ENCODE measurements at regions not wholly inside any gene's neighbourhood (a gene's known extent, or its start where the extent isn't known, plus 50 kb on each side); places are given as distances from the start of the nearest gene placed in this dataset.

GRCh38 chr2:225223301-225223700 lies 176.2 kb upstream of the NYAP2 start:
- Histone ChIP-seq H3K27ac (ENCODE audit: extremely low read depth, low read depth, low read length) (no peak overlapping the region), H3K9me1 (ENCODE audit: control insufficient read depth, insufficient read depth, low read length) (no peaks in the 10 kb centered on the region), H3K27me3 (ENCODE audit: control insufficient read depth in 2 of 2, insufficient read depth in 2 of 2, low read length in 2 of 2) (no peaks in the 10 kb centered on the region), H3K9me3 (replicated peaks; ENCODE audit: control insufficient read depth, insufficient read depth, low read depth, low read length) (no peaks in the 10 kb centered on the region), H4K20me1 (replicated peaks; ENCODE audit: control insufficient read depth, insufficient read depth, low read length) (no peaks in the 10 kb centered on the region), H2AFZ (ENCODE audit: low read depth, low read length) (no peak overlapping the region), H3K9ac (ENCODE audit: insufficient read depth in 1 of 2, low read depth in 2 of 2, low read length in 2 of 2) (no peak overlapping the region), H3K4me3 (no peak overlapping the region), H3K36me3 (ENCODE audit: control insufficient read depth, insufficient read depth, low read length) (no peaks in the 10 kb centered on the region), H3K79me2 (ENCODE audit: control insufficient read depth, insufficient read depth, low read length) (no peaks in the 10 kb centered on the region), H3K4me2 (ENCODE audit: insufficient read depth, low read length) (no peak overlapping the region), H3K4me1 (replicated peaks in 1 of 2; ENCODE audit: control insufficient read depth in 2 of 2, insufficient read depth in 2 of 2, low read length in 2 of 2) (no peaks in the 10 kb centered on the region)
- BruUV-seq (replicated peaks), result no TSS peak
- TF ChIP-seq RNF2 (IDR thresholded peaks at IDR 0.05) (no peak), CBX3 (IDR thresholded peaks at IDR 0.05; ENCODE audit: borderline replicate concordance in 1 of 2, low read length in 2 of 2) (no peak), ZNF584 (CRISPR knock-in tag; IDR thresholded peaks at IDR 0.05; ENCODE audit: low read depth) (no peak), ZNF174 (CRISPR knock-in tag; IDR thresholded peaks at IDR 0.05) (no peak)
- ChIA-PET CTCF (ENCODE audit: low intra/inter-chr PET ratio) (no interaction called here), POLR2A (interaction anchor here (0.5 kb wide), 1 partner anchor 11 kb away, joined by 3 read pairs; no protein-coding TSS in a partner anchor)
- FAIRE-seq (no peak), DNase-seq (ENCODE audit: extremely low read depth in 1 of 4, low spot score in 3 of 4) (no peak), ATAC-seq (no peak)
- in situ Hi-C loops (cut with MboI) (no loop called here), intact Hi-C loops (cut with micrococcal nuclease) (no loop called here)

GRCh38 chr2:225207471-225207870 lies 165.2 kb upstream of the DOCK10 start:
- in situ Hi-C loops (cut with MboI) (no loop called here), intact Hi-C loops (cut with micrococcal nuclease) (no loop called here)
- Histone ChIP-seq H4K20me1 (replicated peaks; ENCODE audit: control insufficient read depth, insufficient read depth, low read length) (no peaks in the 10 kb centered on the region), H3K4me3 (no peak overlapping the region), H3K27me3 (ENCODE audit: control insufficient read depth in 2 of 2, insufficient read depth in 2 of 2, low read length in 2 of 2) (no peaks in the 10 kb centered on the region), H3K9me3 (replicated peaks; ENCODE audit: control insufficient read depth, insufficient read depth, low read depth, low read length) (no peaks in the 10 kb centered on the region), H3K9ac (ENCODE audit: insufficient read depth in 1 of 2, low read depth in 2 of 2, low read length in 2 of 2) (no peak overlapping the region), H2AFZ (ENCODE audit: low read depth, low read length) (no peak overlapping the region), H3K4me2 (ENCODE audit: insufficient read depth, low read length) (no peak overlapping the region), H3K27ac (ENCODE audit: extremely low read depth, low read depth, low read length) (no peak overlapping the region), H3K9me1 (ENCODE audit: control insufficient read depth, insufficient read depth, low read length) (no peaks in the 10 kb centered on the region), H3K4me1 (replicated peaks in 1 of 2; ENCODE audit: control insufficient read depth in 2 of 2, insufficient read depth in 2 of 2, low read length in 2 of 2) (no peaks in the 10 kb centered on the region), H3K36me3 (ENCODE audit: control insufficient read depth, insufficient read depth, low read length) (no peaks in the 10 kb centered on the region), H3K79me2 (ENCODE audit: control insufficient read depth, insufficient read depth, low read length) (no peaks in the 10 kb centered on the region)
- WGBS (ENCODE audit: insufficient coverage, low coverage, missing lambda C conversion rate), result 7% methylated on average over 3 of the region's 3 CpGs
- DNase-seq (ENCODE audit: extremely low read depth in 1 of 4, low spot score in 3 of 4) (no peak), FAIRE-seq (no peak), ATAC-seq (no peak)
- ChIA-PET POLR2A (no interaction called here), CTCF (ENCODE audit: low intra/inter-chr PET ratio) (no interaction called here)
- no TSS peak for BruUV-seq (replicated peaks)
- TF ChIP-seq ZNF263 (CRISPR knock-in tag; IDR thresholded peaks at IDR 0.05; ENCODE audit: borderline replicate concordance) (no peak), WHSC1 (IDR thresholded peaks at IDR 0.05; ENCODE audit: low read length) (no peak), RB1 (IDR thresholded peaks at IDR 0.05; ENCODE audit: low read depth) (no peak), PPARD (CRISPR knock-in tag; IDR thresholded peaks at IDR 0.05) (no peak), AFF1 (IDR thresholded peaks at IDR 0.05; ENCODE audit: low read depth in 1 of 2, partially characterized antibody in 2 of 2) (no peak), ARNT (IDR thresholded peaks at IDR 0.05) (no peak), ADNP (tag; IDR thresholded peaks at IDR 0.05) (no peak), U2AF2 (optimal IDR thresholded peaks at IDR 0.05; ENCODE audit: low read depth, low read length) (no peak), LCOR (CRISPR knock-in tag; IDR thresholded peaks at IDR 0.05) (no peak), ZNF449 (CRISPR knock-in tag; IDR thresholded peaks at IDR 0.05) (no peak)
